ENCODE measurements at regions not wholly inside any gene's neighbourhood (a gene's known extent, or its start where the extent isn't known, plus 50 kb on each side); places are given as distances from the start of the nearest gene placed in this dataset.

- TF ChIP-seq, protein P1, sequence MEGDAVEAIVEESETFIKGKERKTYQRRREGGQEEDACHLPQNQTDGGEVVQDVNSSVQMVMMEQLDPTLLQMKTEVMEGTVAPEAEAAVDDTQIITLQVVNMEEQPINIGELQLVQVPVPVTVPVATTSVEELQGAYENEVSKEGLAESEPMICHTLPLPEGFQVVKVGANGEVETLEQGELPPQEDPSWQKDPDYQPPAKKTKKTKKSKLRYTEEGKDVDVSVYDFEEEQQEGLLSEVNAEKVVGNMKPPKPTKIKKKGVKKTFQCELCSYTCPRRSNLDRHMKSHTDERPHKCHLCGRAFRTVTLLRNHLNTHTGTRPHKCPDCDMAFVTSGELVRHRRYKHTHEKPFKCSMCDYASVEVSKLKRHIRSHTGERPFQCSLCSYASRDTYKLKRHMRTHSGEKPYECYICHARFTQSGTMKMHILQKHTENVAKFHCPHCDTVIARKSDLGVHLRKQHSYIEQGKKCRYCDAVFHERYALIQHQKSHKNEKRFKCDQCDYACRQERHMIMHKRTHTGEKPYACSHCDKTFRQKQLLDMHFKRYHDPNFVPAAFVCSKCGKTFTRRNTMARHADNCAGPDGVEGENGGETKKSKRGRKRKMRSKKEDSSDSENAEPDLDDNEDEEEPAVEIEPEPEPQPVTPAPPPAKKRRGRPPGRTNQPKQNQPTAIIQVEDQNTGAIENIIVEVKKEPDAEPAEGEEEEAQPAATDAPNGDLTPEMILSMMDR (conservative IDR thresholded peaks at IDR 0.05): no peak
- Histone ChIP-seq H3K9ac (ENCODE audit: extremely low read depth, low read length, poor library complexity, severe bottlenecking) (no peak overlapping the region), H3K27ac (ENCODE audit: low read depth, low read length) (no peak overlapping the region), H3K36me3 (ENCODE audit: control insufficient read depth, insufficient read depth, low read length) (no peaks in the 10 kb centered on the region), H3K4me1 (ENCODE audit: control insufficient read depth, insufficient read depth, low read length) (peaks cover 4% of the 10 kb centered on the region), H3K27me3 (ENCODE audit: control insufficient read depth, insufficient read depth, low read length, poor library complexity, severe bottlenecking) (peaks cover 20% of the 10 kb centered on the region), H3K4me3 (ENCODE audit: low read length) (no peak overlapping the region), H3K9me3 (ENCODE audit: control insufficient read depth, low read length) (no peaks in the 10 kb centered on the region)
- no peak for DNase-seq
- WGBS, 2 experiments (ENCODE audit: insufficient coverage in 1 of 2, insufficient read length in 1 of 2): 67 to 95% methylated on average over 1 to 3 of the region's 3 CpGs
- no peak overlapping the region for H3K27ac Mint-ChIP-seq
- H3K9me3 Mint-ChIP-seq: peaks cover 9% of the 10 kb centered on the region
- H3K36me3 Mint-ChIP-seq (ENCODE audit: low read depth): no peaks in the 10 kb centered on the region
- H3K4me3 Mint-ChIP-seq: no peak overlapping the region
- H3K27me3 Mint-ChIP-seq (ENCODE audit: insufficient read depth): peaks cover 16% of the 10 kb centered on the region
- H3K4me1 Mint-ChIP-seq: peaks cover 2% of the 10 kb centered on the region
Measured at GRCh38 chr5:152151940-152152339, 227.3 kb upstream of the GLRA1 start.

DNA sequence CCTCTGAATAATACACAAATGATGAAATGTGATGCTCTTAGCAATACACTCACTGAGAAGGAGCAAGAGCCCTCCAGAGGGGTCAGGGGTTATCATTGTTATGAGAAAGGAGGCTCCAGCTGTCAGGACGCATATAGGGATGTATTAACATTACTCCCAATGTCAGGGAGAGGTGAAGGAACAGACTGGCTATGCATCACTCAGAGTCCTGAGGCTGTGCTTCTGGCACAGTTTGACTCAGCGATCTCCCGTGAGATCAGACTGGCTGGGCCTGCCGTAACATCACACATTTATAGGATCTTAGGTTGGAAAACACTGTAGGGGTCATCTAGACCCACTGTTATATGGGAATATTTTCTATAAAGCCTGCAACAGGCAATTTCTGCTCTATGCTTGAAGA is 226.5 kb upstream of the GLRA1 start:
- peaks cover 9% of the 10 kb centered on the region for H3K9me3 Mint-ChIP-seq
- no peak for DNase-seq
- H3K36me3 Mint-ChIP-seq (ENCODE audit: low read depth): no peaks in the 10 kb centered on the region
- peaks cover 5% of the 10 kb centered on the region for H3K4me1 ChIP-seq (ENCODE audit: control insufficient read depth, insufficient read depth, low read length)
- H3K27me3 ChIP-seq (ENCODE audit: control insufficient read depth, insufficient read depth, low read length, poor library complexity, severe bottlenecking): peaks cover 20% of the 10 kb centered on the region
- no peaks in the 10 kb centered on the region for H3K9me3 ChIP-seq (ENCODE audit: control insufficient read depth, low read length)
- no peak overlapping the region for H3K4me3 ChIP-seq (ENCODE audit: low read length)
- TF ChIP-seq, protein P1 (conservative IDR thresholded peaks at IDR 0.05): no peak
- WGBS, 2 experiments (ENCODE audit: insufficient coverage in 1 of 2, insufficient read length in 1 of 2): 91 to 92% methylated on average over 2 to 4 of the region's 4 CpGs
- H3K27ac ChIP-seq (ENCODE audit: low read depth, low read length): no peak overlapping the region
- no peak overlapping the region for H3K27ac Mint-ChIP-seq
- no peak overlapping the region for H3K4me3 Mint-ChIP-seq
- H3K4me1 Mint-ChIP-seq: peaks cover 10% of the 10 kb centered on the region
- no peak overlapping the region for H3K9ac ChIP-seq (ENCODE audit: extremely low read depth, low read length, poor library complexity, severe bottlenecking)
- H3K36me3 ChIP-seq (ENCODE audit: control insufficient read depth, insufficient read depth, low read length): no peaks in the 10 kb centered on the region
- peaks cover 10% of the 10 kb centered on the region for H3K27me3 Mint-ChIP-seq (ENCODE audit: insufficient read depth)

DNA sequence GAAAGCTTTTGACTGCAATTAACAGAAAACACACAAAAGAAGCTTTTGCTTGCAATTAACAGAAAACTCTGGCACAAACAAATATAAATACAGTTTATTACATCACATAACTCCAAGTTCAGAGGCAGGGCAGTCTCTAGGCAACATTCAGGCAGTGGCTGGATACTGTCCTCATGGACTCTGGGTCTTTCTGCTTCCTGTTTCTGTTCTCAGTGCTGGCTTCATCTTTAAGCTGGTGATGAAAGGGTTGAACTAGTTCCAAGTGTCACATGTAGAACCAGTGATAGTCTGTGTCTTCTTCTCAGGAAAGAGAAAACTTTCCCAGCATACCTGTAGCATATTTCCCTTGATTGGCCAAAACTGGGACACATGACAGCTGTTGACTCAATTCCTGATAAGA is 222.6 kb upstream of the GLRA1 start:
- H3K36me3 Mint-ChIP-seq (ENCODE audit: low read depth): no peaks in the 10 kb centered on the region

More for the DNA sequence above, 222.6 kb upstream of the GLRA1 start:
- Histone ChIP-seq H3K9me3 (ENCODE audit: control insufficient read depth, low read length) (no peaks in the 10 kb centered on the region), H3K4me1 (ENCODE audit: control insufficient read depth, insufficient read depth, low read length) (peaks cover 9% of the 10 kb centered on the region), H3K27me3 (ENCODE audit: control insufficient read depth, insufficient read depth, low read length, poor library complexity, severe bottlenecking) (peaks cover 20% of the 10 kb centered on the region), H3K36me3 (ENCODE audit: control insufficient read depth, insufficient read depth, low read length) (no peaks in the 10 kb centered on the region), H3K4me3 (ENCODE audit: low read length) (no peak overlapping the region), H3K9ac (ENCODE audit: extremely low read depth, low read length, poor library complexity, severe bottlenecking) (no peak overlapping the region), H3K27ac (ENCODE audit: low read depth, low read length) (no peak overlapping the region)
- H3K4me1 Mint-ChIP-seq: peaks cover 17% of the 10 kb centered on the region
- TF ChIP-seq, protein P1 (conservative IDR thresholded peaks at IDR 0.05): no peak
- H3K27ac Mint-ChIP-seq: no peak overlapping the region
- H3K4me3 Mint-ChIP-seq: no peak overlapping the region
- DNase-seq: no peak
- peaks cover 15% of the 10 kb centered on the region for H3K27me3 Mint-ChIP-seq (ENCODE audit: insufficient read depth)
- no peaks in the 10 kb centered on the region for H3K9me3 Mint-ChIP-seq

Measured in endodermal cell (in vitro differentiated cells).